CD4-positive, alpha-beta T cell (primary cell): ENCODE measurements at regions not wholly inside any gene's neighbourhood (a gene's known extent, or its start where the extent isn't known, plus 50 kb on each side); places are given as distances from the start of the nearest gene placed in this dataset.

Experiments used
- ATAC-seq: fragments of 200-7000 bp; cut with Tn5 transposase; one replicate; pipeline ENCODE4 v1.10.0; 2022; ENCODE audit warnings: mild to moderate bottlenecking; ENCODE audit not compliant: poor library complexity
- CTCF ChIA-PET: fragments of 350-600 bp; sonication (Branson Sonifier 250); formaldehyde crosslinking; loops from one replicate; lab custom pipeline; 2021; ENCODE audit warnings: antibody characterized with exemption, inconsistent platforms; lab: Charles Lee
- POLR2A ChIA-PET: fragments of 350-600 bp; sonication (Branson Sonifier 250); formaldehyde crosslinking; loops from one replicate; lab custom pipeline; 2021; ENCODE audit warnings: antibody characterized with exemption, inconsistent platforms; lab: Charles Lee
- DNase-seq, 14 experiments: peaks; one replicate each; pipeline ENCODE4 v3.0.0-alpha.2; 2013 to 2020; ENCODE audit warnings: mixed read lengths in 2 of 14
- H3K27ac ChIP-seq, 2 donors: one replicate each; pipeline versions ENCODE4 v1.5.1 to v1.7.0; 2013; ENCODE audit warnings: low read length in 2 of 2, low read depth in 1 of 2, mild to moderate bottlenecking in 1 of 2
- H3K27me3 ChIP-seq, 2 experiments: 1 replicate in 1 of 2; 2 replicates in 1 of 2; pipeline versions ENCODE4 v1.6.1 to v1.7.0; 2013; ENCODE audit warnings: low read length in 2 of 2, control low read depth in 1 of 2, mild to moderate bottlenecking in 1 of 2, moderate library complexity in 1 of 2; ENCODE audit not compliant: insufficient read depth in 2 of 2, control insufficient read depth in 1 of 2
- H3K36me3 ChIP-seq: one replicate; pipeline ENCODE4 v1.6.1; 2013; ENCODE audit warnings: low read length, control low read depth; ENCODE audit not compliant: insufficient read depth
- H3K4me1 ChIP-seq: one replicate; pipeline ENCODE4 v1.6.1; 2013; ENCODE audit warnings: low read length, control low read depth; ENCODE audit not compliant: insufficient read depth
- H3K4me3 ChIP-seq: one replicate; pipeline ENCODE4 v1.5.1; 2013; ENCODE audit warnings: mild to moderate bottlenecking, low read length, moderate library complexity
- H3K9me3 ChIP-seq, 2 experiments: 1 replicate in 1 of 2; 2 replicates in 1 of 2; pipeline versions ENCODE4 v1.6.1 to v1.7.0; 2013; ENCODE audit warnings: low read length in 2 of 2, mild to moderate bottlenecking in 2 of 2, control low read depth in 1 of 2, moderate library complexity in 1 of 2; ENCODE audit not compliant: control insufficient read depth in 1 of 2, insufficient read depth in 1 of 2
- H3K27ac Mint-ChIP-seq: one replicate; pipeline ENCODE4 v1.8.0; 2020; ENCODE audit warnings: mixed read lengths
- H3K27me3 Mint-ChIP-seq: one replicate; pipeline ENCODE4 v1.8.0; 2021; ENCODE audit warnings: mixed read lengths
- H3K36me3 Mint-ChIP-seq: one replicate; pipeline ENCODE4 v1.8.0; 2021; ENCODE audit warnings: low read depth, mixed read lengths
- H3K4me1 Mint-ChIP-seq: one replicate; pipeline ENCODE4 v1.8.0; 2021; ENCODE audit warnings: low read depth, mixed read lengths
- H3K4me3 Mint-ChIP-seq: one replicate; pipeline ENCODE4 v1.8.0; 2020; ENCODE audit warnings: mild to moderate bottlenecking, mixed read lengths
- H3K9me3 Mint-ChIP-seq: one replicate; pipeline ENCODE4 v1.8.0; 2020; ENCODE audit warnings: mixed read lengths
- intact Hi-C, 2 experiments: fragments of 100-400 bp; cut with DNase I in 1 of 2; cut with micrococcal nuclease in 1 of 2; formaldehyde crosslinking; loops; one replicate each; pipeline versions ENCODE4 v1.15.1 to v1.9.0; 2023 to 2025; cut with DNase I, micrococcal nuclease
- TF ChIP-seq, protein P1 (sequence below): fragments of 200-600 bp; IDR thresholded peaks from one replicate; pipeline ENCODE4 v1.8.0; 2022; ENCODE audit warnings: antibody characterized with exemption, mild to moderate bottlenecking

GRCh38 chr4:18937080-18937479, 915.5 kb upstream of the LCORL start:
- Mint-ChIP-seq H3K27ac (no peak overlapping the region), H3K36me3 (no peaks in the 10 kb centered on the region), H3K27me3 (no peaks in the 10 kb centered on the region), H3K4me1 (no peaks in the 10 kb centered on the region), H3K4me3 (no peak overlapping the region), H3K9me3 (peaks cover 17% of the 10 kb centered on the region)
- H3K4me3 ChIP-seq = no peak overlapping the region
- no peaks in the 10 kb centered on the region for H3K4me1 ChIP-seq
- POLR2A ChIA-PET = no interaction called here
- intact Hi-C loops = no loop called here
- no peaks in the 10 kb centered on the region for H3K36me3 ChIP-seq
- TF ChIP-seq, protein P1, sequence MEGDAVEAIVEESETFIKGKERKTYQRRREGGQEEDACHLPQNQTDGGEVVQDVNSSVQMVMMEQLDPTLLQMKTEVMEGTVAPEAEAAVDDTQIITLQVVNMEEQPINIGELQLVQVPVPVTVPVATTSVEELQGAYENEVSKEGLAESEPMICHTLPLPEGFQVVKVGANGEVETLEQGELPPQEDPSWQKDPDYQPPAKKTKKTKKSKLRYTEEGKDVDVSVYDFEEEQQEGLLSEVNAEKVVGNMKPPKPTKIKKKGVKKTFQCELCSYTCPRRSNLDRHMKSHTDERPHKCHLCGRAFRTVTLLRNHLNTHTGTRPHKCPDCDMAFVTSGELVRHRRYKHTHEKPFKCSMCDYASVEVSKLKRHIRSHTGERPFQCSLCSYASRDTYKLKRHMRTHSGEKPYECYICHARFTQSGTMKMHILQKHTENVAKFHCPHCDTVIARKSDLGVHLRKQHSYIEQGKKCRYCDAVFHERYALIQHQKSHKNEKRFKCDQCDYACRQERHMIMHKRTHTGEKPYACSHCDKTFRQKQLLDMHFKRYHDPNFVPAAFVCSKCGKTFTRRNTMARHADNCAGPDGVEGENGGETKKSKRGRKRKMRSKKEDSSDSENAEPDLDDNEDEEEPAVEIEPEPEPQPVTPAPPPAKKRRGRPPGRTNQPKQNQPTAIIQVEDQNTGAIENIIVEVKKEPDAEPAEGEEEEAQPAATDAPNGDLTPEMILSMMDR = no peak
- no peaks in the 10 kb centered on the region for H3K9me3 ChIP-seq
- no peaks in the 10 kb centered on the region for H3K27me3 ChIP-seq
- ATAC-seq (no peak), DNase-seq (no peak)
- no peak overlapping the region for H3K27ac ChIP-seq
- CTCF ChIA-PET = no interaction called here

- no peaks in the 10 kb centered on the region for H3K27me3 ChIP-seq
- H3K4me1 ChIP-seq = no peaks in the 10 kb centered on the region
- no peak for DNase-seq
- H3K4me3 Mint-ChIP-seq = no peak overlapping the region
- TF ChIP-seq, protein P1 = no peak
- H3K36me3 Mint-ChIP-seq = no peaks in the 10 kb centered on the region
- no peak overlapping the region for H3K4me3 ChIP-seq
- H3K9me3 ChIP-seq = no peaks in the 10 kb centered on the region
- no peaks in the 10 kb centered on the region for H3K27me3 Mint-ChIP-seq
- H3K36me3 ChIP-seq = no peaks in the 10 kb centered on the region
- POLR2A ChIA-PET = no interaction called here
- no peak overlapping the region for H3K27ac ChIP-seq
- H3K27ac Mint-ChIP-seq = no peak overlapping the region
- H3K4me1 Mint-ChIP-seq = no peaks in the 10 kb centered on the region
- ATAC-seq = no peak
- peaks cover 15% of the 10 kb centered on the region for H3K9me3 Mint-ChIP-seq
- intact Hi-C loops = no loop called here
- CTCF ChIA-PET = no interaction called here
These were observed 914.2 kb upstream of the LCORL start for GRCh38 chr4:18935659-18936345.

GRCh38 chr4:18934197-18934596, 912.6 kb upstream of the LCORL start:
- TF ChIP-seq, protein P1 = no peak
- ATAC-seq (no peak), DNase-seq (no peak)
- Mint-ChIP-seq H3K27me3 (no peaks in the 10 kb centered on the region), H3K27ac (no peak overlapping the region), H3K36me3 (no peaks in the 10 kb centered on the region), H3K4me1 (no peaks in the 10 kb centered on the region), H3K4me3 (no peak overlapping the region), H3K9me3 (peaks cover 11% of the 10 kb centered on the region)
- H3K4me1 ChIP-seq = no peaks in the 10 kb centered on the region
- H3K27me3 ChIP-seq = no peaks in the 10 kb centered on the region
- CTCF ChIA-PET = no interaction called here
- intact Hi-C loops = no loop called here
- no peaks in the 10 kb centered on the region for H3K9me3 ChIP-seq
- POLR2A ChIA-PET = no interaction called here
- H3K27ac ChIP-seq = no peak overlapping the region
- H3K36me3 ChIP-seq = no peaks in the 10 kb centered on the region
- no peak overlapping the region for H3K4me3 ChIP-seq
